HEK293T (cell line): ENCODE measurements at regions not wholly inside any gene's neighbourhood (a gene's known extent, or its start where the extent isn't known, plus 50 kb on each side); places are given as distances from the start of the nearest gene placed in this dataset.

Source experiments
- FOXM1 ChIP-seq: fragments of 450-650 bp; IDR thresholded peaks from 2 replicates; pipeline ENCODE4 v1.6.1; 2017; ENCODE audit warnings: mild to moderate bottlenecking, borderline replicate concordance
- TARDBP ChIP-seq: fragments of 450-650 bp; IDR thresholded peaks from 2 replicates; pipeline ENCODE4 v1.6.1; 2016
- ZNF384 ChIP-seq: fragments of 450-650 bp; IDR thresholded peaks from 2 replicates; pipeline ENCODE4 v1.6.1; 2016

- TF ChIP-seq ZNF384 (no peak), FOXM1 (no peak), TARDBP (no peak)
Observed at GRCh38 chr2:153557714-153558113, 79.2 kb upstream of the RPRM start.
